ENCODE measurements at regions not wholly inside any gene's neighbourhood (a gene's known extent, or its start where the extent isn't known, plus 50 kb on each side); places are given as distances from the start of the nearest gene placed in this dataset.

GRCh38 chrX:69279234-69279633 is 114.0 kb upstream of the PJA1 start:
- no peak for DNase-seq (ENCODE audit: low read depth in 1 of 2, low spot score in 1 of 2)

- no peak for DNase-seq (ENCODE audit: low read depth in 1 of 2, low spot score in 1 of 2)
Measured at GRCh38 chrX:69278031-69278687, 112.9 kb upstream of the PJA1 start.

- DNase-seq (ENCODE audit: low read depth in 1 of 2, low spot score in 1 of 2): no peak
Measured at GRCh38 chrX:69277369-69277990, 112.2 kb upstream of the PJA1 start.

- DNase-seq (ENCODE audit: low read depth in 1 of 2, low spot score in 1 of 2): no peak
Measured at GRCh38 chrX:69268611-69269010, 103.4 kb upstream of the PJA1 start.

- DNase-seq (ENCODE audit: low read depth in 1 of 2, low spot score in 1 of 2): no peak
Measured at GRCh38 chrX:69264158-69264581, 98.9 kb upstream of the PJA1 start.

GRCh38 chrX:69263251-69263820 is 98.1 kb upstream of the PJA1 start:
- DNase-seq (ENCODE audit: low read depth in 1 of 2, low spot score in 1 of 2): no peak

- no peak for DNase-seq (ENCODE audit: low read depth in 1 of 2, low spot score in 1 of 2)
Measured at GRCh38 chrX:69262036-69262936, 97.0 kb upstream of the PJA1 start.

- DNase-seq (ENCODE audit: low read depth in 1 of 2, low spot score in 1 of 2): no peak
Measured at GRCh38 chrX:69260169-69260568, 94.9 kb upstream of the PJA1 start.

- no peak for DNase-seq (ENCODE audit: low read depth in 1 of 2, low spot score in 1 of 2)
Measured at GRCh38 chrX:69258893-69259292, 93.6 kb upstream of the PJA1 start.

GRCh38 chrX:69257499-69258127 is 92.4 kb upstream of the PJA1 start:
- no peak for DNase-seq (ENCODE audit: low read depth in 1 of 2, low spot score in 1 of 2)

GRCh38 chrX:69256291-69256565 is 91.0 kb upstream of the PJA1 start:
- no peak for DNase-seq (ENCODE audit: low read depth in 1 of 2, low spot score in 1 of 2)

- DNase-seq (ENCODE audit: low read depth in 1 of 2, low spot score in 1 of 2): no peak
Measured at GRCh38 chrX:69255441-69256290, 90.4 kb upstream of the PJA1 start.

- no peak for DNase-seq (ENCODE audit: low read depth in 1 of 2, low spot score in 1 of 2)
Measured at GRCh38 chrX:69253821-69254220, 88.6 kb upstream of the PJA1 start.

- no peak for DNase-seq (ENCODE audit: low read depth in 1 of 2, low spot score in 1 of 2)
Measured at GRCh38 chrX:69243276-69243675, 78.0 kb upstream of the PJA1 start.

- no peak for DNase-seq (ENCODE audit: low read depth in 1 of 2, low spot score in 1 of 2)
Measured at GRCh38 chrX:69238887-69239231, 73.6 kb upstream of the PJA1 start.

GRCh38 chrX:69238114-69238886 is 73.0 kb upstream of the PJA1 start:
- no peak for DNase-seq (ENCODE audit: low read depth in 1 of 2, low spot score in 1 of 2)

- DNase-seq (ENCODE audit: low read depth in 1 of 2, low spot score in 1 of 2): no peak
Measured at GRCh38 chrX:69237236-69237635, 72.0 kb upstream of the PJA1 start.

GRCh38 chrX:69236641-69237040 is 71.4 kb upstream of the PJA1 start:
- no peak for DNase-seq (ENCODE audit: low read depth in 1 of 2, low spot score in 1 of 2)

GRCh38 chrX:69234624-69235023 is 69.4 kb upstream of the PJA1 start:
- DNase-seq (ENCODE audit: low read depth in 1 of 2, low spot score in 1 of 2): no peak

GRCh38 chrX:69232945-69233344 is 67.7 kb upstream of the PJA1 start:
- no peak for DNase-seq (ENCODE audit: low read depth in 1 of 2, low spot score in 1 of 2)
